ENCODE measurements at regions not wholly inside any gene's neighbourhood (a gene's known extent, or its start where the extent isn't known, plus 50 kb on each side); places are given as distances from the start of the nearest gene placed in this dataset.

- TF ChIP-seq REST (IDR thresholded peaks at IDR 0.05; ENCODE audit: low read depth) (no peak), NFIC (IDR thresholded peaks at IDR 0.05) (no peak), USF1 (IDR thresholded peaks at IDR 0.05) (no peak), TAF1 (IDR thresholded peaks at IDR 0.05; ENCODE audit: low read depth) (no peak), MAX (IDR thresholded peaks at IDR 0.05) (no peak), FOXM1 (IDR thresholded peaks at IDR 0.05; ENCODE audit: borderline replicate concordance, low read depth) (no peak), CEBPB (IDR thresholded peaks at IDR 0.05) (no peak), RAD21 (IDR thresholded peaks at IDR 0.05; ENCODE audit: low read depth) (no peak)
Observed at GRCh38 chr7:57339198-57339944, 110.6 kb upstream of the ZNF716 start.

- TF ChIP-seq MAX (IDR thresholded peaks at IDR 0.05) (no peak), ZBTB7A (IDR thresholded peaks at IDR 0.05; ENCODE audit: low read depth) (no peak), TAF1 (IDR thresholded peaks at IDR 0.05; ENCODE audit: low read depth) (no peak), EP300 (IDR thresholded peaks at IDR 0.05; ENCODE audit: borderline replicate concordance) (no peak), TCF12 (IDR thresholded peaks at IDR 0.05; ENCODE audit: low read depth) (no peak)
Observed at GRCh38 chr7:57342954-57343353, 107.0 kb upstream of the ZNF716 start.

GRCh38 chr7:57343901-57344622 is 105.9 kb upstream of the ZNF716 start:
- no peak for TF ChIP-seq CREB1 (IDR thresholded peaks at IDR 0.05; ENCODE audit: low read depth)
- no peak for TF ChIP-seq TCF12 (IDR thresholded peaks at IDR 0.05; ENCODE audit: low read depth)
- no peak for TF ChIP-seq TAF1 (IDR thresholded peaks at IDR 0.05; ENCODE audit: low read depth)
- no peak for TF ChIP-seq ZBTB7A (IDR thresholded peaks at IDR 0.05; ENCODE audit: low read depth)
- no peak for TF ChIP-seq FOXM1 (IDR thresholded peaks at IDR 0.05; ENCODE audit: borderline replicate concordance, low read depth)
- TF ChIP-seq RAD21 (IDR thresholded peaks at IDR 0.05; ENCODE audit: low read depth): no peak
- no peak for TF ChIP-seq EGR1 (IDR thresholded peaks at IDR 0.05)
- no peak for TF ChIP-seq NFIC (IDR thresholded peaks at IDR 0.05)

GRCh38 chr7:57344957-57345356 is 105.0 kb upstream of the ZNF716 start:
- TF ChIP-seq NFIC (IDR thresholded peaks at IDR 0.05): no peak

GRCh38 chr7:57348646-57349269 is 101.2 kb upstream of the ZNF716 start:
- no peak for TF ChIP-seq EP300 (IDR thresholded peaks at IDR 0.05; ENCODE audit: borderline replicate concordance)
- no peak for TF ChIP-seq ZBTB7A (IDR thresholded peaks at IDR 0.05; ENCODE audit: low read depth)
- no peak for TF ChIP-seq RAD21 (IDR thresholded peaks at IDR 0.05; ENCODE audit: low read depth)
- no peak for TF ChIP-seq CEBPB (IDR thresholded peaks at IDR 0.05)
- TF ChIP-seq MAX (IDR thresholded peaks at IDR 0.05): no peak
- TF ChIP-seq FOXM1 (IDR thresholded peaks at IDR 0.05; ENCODE audit: borderline replicate concordance, low read depth): no peak
- TF ChIP-seq TAF1 (IDR thresholded peaks at IDR 0.05; ENCODE audit: low read depth): no peak
- TF ChIP-seq TCF12 (IDR thresholded peaks at IDR 0.05; ENCODE audit: low read depth): no peak
- no peak for TF ChIP-seq TEAD4 (IDR thresholded peaks at IDR 0.05)
- no peak for TF ChIP-seq YY1 (IDR thresholded peaks at IDR 0.05; ENCODE audit: low read depth)
- TF ChIP-seq NFIC (IDR thresholded peaks at IDR 0.05): no peak
- no peak for TF ChIP-seq CREB1 (IDR thresholded peaks at IDR 0.05; ENCODE audit: low read depth)
- TF ChIP-seq REST (IDR thresholded peaks at IDR 0.05; ENCODE audit: low read depth): no peak
- TF ChIP-seq EGR1 (IDR thresholded peaks at IDR 0.05): no peak
- no peak for TF ChIP-seq USF1 (IDR thresholded peaks at IDR 0.05)
